Left cardiac atrium (tissue), 4 donors: ENCODE measurements at regions not wholly inside any gene's neighbourhood (a gene's known extent, or its start where the extent isn't known, plus 50 kb on each side); places are given as distances from the start of the nearest gene placed in this dataset.

Experiments
- ATAC-seq, 2 donors: fragments of 200-7000 bp; cut with Tn5 transposase; one replicate each; pipeline ENCODE4 v1.9.1; 2020; ENCODE audit warnings: mild to moderate bottlenecking in 2 of 2, moderate library complexity in 2 of 2
- DNase-seq: peaks from one replicate; pipeline ENCODE4 v3.0.0-alpha.2; 2020
- intact Hi-C, 2 donors: fragments of 100-400 bp; cut with DNase I; formaldehyde crosslinking; loops; one replicate each; pipeline versions ENCODE4 v1.14.1 to v1.15.1; 2022 to 2023
- donor health status: DM: no; HTN: yes; CAD: no.
- donor health status: DM: no; HTN: yes; CAD: no; lungs with severe emphysema.
- donor health status: DM: yes; HTN: yes; CAD: no.
- donor health status: Dilated cardiomyopathy.

DNA sequence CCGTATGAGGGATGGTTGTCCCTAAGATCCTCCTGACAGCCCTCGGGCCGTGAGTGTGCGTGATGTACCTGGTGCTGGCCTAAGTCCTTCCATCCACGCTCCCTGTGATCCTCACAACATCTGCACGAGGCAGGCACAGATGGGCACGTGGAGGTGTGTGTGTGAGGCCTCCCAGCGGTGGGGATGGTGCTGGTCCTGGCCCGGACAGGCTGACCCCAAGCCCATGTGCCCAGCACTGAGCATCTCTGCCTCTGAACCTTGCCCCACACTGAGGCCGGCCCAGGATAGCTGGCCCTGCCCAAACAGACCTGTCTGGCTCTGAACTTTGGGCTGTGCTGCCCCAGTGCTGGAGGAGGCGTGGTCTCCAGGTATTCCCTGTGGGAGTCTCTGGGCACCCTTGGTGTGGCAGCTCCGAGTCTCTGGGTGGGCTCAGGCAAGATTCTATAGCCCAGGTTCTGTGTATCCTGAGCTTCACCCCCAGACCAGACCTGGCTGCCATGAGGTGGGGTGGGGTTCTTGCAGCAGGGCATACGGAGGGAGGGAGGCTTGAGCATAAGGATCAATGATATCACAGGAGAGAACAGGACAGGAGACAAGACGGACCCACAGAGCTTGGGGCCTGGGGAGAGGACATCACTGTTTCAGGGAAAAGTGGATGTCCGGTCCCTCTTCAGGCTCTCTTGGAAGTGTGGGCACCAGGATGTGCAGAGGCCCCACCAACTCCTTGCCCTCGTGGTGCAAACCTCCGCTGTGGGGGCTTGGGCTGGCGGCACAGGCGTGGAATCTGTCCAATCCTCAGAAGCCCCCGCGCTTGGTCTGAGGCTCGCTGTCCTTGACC lies 881.8 kb downstream of the BRD1 start:
- DNase-seq (no peak), ATAC-seq (no peak)
- intact Hi-C loops: loop anchor here in 1 of 2 donors (10.0 kb wide), 1 partner anchor 79 kb away; no protein-coding TSS in a partner anchor

DNA sequence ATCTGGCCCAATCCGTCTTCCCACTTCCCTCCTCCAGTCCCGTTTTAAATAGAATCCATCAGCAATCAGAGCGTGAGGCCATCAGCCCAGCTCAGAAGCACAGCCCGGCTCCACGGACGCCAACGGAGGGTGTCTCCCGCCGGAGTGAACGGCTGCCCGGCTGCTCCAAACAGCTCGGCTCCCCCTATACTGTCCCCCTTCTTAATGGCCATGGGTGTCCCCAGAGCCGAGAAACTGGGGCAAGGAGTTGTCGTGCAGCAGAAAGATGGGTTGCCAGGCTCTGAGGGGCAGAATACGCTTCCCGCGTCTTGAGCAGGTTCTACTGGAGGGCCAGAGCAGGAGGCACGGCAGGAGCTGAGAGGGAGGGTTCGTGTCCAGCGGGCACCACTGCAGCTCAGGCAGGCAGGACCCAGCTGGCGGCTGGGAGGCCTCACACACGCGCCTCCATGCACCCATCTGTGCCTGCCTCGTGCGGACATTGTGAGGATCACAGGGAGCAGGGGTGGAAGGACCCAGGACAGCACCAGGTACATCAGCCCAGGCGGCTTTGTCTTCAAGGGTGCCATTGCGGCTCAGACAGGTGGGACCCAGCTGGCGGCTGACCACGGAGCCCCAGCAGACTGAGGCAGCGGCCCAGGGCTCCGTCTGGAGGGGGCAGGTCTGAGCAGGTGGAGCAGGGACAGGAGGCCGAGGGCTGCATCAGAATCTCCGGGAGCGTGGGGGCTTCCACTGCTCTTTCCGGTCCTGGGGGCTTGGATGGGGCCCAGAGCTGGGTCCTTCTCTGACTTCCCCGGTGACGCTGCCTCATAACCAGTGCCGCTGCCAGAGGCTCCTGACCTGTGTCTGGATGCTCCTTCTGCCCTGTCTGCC lies 882.7 kb downstream of the BRD1 start:
- no peak for DNase-seq
- intact Hi-C loops: loop anchor here in 1 of 2 donors (10.0 kb wide), 1 partner anchor 80 kb away; no protein-coding TSS in a partner anchor

DNA sequence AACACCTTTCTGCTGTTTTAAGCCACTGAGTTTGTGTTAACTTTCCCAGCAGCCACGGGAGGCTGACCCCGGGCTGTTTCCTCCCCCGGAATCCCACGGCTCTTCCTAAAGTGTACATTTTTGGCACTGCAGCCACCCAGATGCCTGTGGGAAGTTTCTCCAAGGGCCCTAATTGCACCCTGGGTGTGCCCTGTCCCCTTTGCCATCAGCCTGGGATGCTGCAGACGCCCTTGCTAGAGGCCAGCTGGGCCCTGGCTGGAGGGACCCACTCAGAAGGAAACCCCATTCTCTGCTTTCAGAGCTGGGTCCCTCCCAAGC lies 883.3 kb downstream of the BRD1 start:
- DNase-seq (no peak), ATAC-seq (no peak)
- intact Hi-C loops: loop anchor here in 1 of 2 donors (10.0 kb wide), 1 partner anchor 80 kb away; no protein-coding TSS in a partner anchor

More for the DNA sequence above, 882.7 kb downstream of the BRD1 start:
- no peak for ATAC-seq

DNA sequence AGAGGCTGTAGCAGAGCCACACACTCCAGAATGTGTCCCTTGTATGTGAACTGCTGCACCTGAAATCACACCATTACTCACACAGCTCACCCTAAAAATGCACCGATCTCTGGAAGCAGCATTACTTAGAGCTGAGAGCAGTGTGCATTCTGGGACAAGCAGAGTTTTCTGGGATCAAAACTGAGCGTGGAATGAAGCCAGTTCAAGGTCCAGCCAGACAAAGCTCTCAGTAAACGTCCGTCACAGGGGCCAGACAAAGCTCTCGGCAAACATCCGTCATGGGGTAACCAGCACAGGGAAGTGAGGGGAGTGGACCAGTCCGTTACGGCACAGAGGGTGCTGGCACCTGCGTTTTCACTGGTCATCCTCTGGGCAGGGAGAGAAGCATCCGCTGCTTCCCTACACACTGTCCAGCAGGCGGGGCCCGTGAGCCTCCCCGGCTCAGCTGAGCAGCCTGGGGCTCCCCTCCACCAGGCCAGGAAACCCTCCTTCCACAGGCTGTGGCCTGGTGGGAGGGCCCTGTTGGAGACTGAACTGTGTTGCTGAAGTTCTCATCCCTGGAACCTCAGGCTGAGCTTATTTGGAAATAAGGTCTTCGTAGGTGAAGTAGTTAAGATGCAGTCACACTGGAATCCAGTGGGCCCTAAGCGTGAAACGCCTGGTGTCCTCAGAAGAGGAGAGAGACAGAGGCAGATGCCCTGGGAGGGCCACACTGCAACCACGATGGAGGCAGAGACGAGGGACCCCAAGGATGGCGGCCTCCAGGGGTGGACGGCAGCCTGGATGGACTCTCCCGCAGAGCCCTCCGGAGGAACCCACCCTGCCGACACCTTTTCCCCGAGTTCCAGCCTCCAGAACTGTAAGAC lies 883.9 kb downstream of the BRD1 start:
- intact Hi-C loops: loop anchor here in 1 of 2 donors (10.0 kb wide), 1 partner anchor 81 kb away; no protein-coding TSS in a partner anchor
- DNase-seq: peak; percentile 51
- peak in 1 of 2 donors; percentile 62 for ATAC-seq

DNA sequence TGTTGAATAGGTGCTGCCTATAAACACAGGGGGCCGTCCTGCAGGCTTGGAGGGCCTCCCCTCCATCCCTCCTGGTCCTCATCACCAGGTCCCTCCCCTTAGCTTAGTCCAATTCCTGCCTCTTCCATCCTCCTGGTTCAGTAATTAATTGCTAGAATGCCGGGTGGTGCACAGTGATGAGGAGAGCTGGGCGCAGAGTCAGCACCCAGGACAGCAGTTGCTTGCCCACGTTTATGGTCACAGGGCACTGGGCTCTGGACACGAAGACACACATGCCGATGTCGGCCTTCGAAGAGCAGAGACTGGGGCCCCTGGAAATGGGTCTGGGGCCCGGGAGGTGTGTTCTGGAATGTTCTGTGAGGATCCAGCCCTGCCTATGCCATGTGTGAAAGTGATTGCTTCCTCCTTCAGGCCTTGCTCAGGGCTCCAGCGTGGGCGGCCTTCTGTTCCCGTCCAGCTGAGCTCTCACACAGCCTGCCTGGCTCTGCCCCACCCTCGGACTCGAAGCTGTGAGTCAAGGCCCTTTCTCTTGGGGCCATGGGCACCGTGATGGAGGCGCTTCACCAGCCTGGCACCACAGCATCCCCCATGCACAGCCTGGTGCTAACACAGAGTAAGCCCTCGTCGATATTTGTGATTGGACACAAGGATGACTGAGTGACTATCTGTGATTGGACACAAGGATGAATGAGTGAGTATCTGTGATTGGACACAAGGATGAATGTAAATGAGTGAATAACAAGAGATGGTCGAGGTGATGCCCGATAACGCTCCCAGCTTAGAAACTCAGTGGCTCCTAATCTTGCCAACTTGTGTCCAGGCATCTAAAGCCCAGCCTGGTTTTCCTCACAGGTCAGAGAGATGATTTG lies 884.7 kb downstream of the BRD1 start:
- intact Hi-C loops: loop anchor here in 1 of 2 donors (10.0 kb wide), 1 partner anchor 82 kb away; no protein-coding TSS in a partner anchor
- ATAC-seq: no peak
- DNase-seq: no peak

DNA sequence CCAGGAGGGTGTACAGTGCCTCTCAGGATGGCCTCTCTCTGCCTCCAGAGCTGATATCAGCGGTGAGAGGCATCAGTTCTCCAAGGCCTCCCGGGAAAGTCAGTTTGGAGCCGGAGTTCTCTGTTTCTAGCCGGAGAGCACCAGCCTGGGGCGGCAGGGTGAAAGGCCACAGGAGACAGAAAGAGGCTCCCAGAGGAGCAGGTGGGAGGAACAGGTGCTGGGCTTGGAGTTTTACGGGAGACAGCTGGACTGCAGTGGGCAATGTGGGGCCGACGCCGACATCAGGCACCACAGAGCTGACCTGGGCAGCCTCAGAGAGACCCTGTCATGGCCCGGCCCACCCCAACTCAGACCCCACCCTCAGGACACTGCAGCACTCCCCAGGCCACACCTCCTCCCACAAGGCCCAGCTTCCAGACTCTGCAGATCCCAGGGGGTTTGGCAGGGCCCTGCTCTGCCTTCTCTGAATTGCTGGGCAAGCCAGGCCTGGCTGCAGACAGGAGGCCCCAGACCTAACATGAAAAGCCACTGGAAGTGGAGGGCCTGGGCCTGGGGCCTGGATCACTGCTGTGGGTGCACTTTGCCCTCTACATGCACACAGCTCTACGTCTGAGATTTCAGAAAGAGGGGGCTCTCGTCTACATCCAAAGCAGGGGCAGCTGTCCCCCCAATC lies 885.6 kb downstream of the BRD1 start:
- intact Hi-C loops: loop anchor here in 1 of 2 donors (10.0 kb wide), 1 partner anchor 83 kb away; no protein-coding TSS in a partner anchor
- no peak for DNase-seq
- no peak for ATAC-seq

DNA sequence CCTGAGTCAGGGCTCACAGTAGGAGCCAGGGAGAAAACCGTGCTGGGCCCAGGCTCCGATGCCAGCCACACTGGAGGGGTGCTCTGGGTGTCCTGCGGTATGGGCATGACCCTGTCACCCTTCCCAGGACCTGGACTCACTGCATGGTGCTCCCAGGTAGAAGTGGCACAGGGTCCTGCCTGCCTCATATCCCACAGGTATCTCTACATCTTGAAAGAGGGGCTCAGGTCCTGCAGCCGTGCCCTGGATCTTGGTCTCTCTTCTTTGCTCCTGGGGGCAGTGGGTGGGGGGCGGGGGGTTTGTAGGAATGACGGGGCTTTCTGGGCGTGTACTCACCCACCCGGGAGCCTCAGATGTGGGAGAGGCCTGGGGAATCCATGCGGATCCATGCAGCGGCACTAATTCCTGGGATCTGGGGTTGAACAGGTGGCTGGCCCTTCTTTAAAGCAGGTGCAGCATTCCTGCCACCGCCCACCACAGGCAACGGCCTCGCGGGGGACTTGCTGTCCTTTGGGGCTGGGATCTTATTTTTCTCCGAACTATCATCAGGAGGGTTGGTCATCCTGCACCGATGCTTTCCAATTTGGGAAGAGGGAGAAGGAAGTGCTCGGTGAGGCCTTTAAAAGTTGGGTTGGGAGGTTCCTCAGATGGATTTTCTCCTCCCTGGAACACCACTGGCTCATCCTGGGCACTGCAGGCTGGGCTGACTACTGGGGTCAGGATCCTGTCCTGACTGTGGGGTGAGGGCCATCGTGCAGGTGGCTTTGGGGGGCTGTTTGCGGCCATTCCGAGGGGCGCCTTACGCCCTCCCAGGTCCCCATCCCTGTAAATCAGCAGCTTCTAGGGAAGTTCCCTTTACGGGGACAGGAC lies 886.4 kb downstream of the BRD1 start:
- intact Hi-C loops: loop anchor here in 1 of 2 donors (10.0 kb wide), 1 partner anchor 84 kb away; no protein-coding TSS in a partner anchor
- DNase-seq: no peak
- no peak for ATAC-seq

DNA sequence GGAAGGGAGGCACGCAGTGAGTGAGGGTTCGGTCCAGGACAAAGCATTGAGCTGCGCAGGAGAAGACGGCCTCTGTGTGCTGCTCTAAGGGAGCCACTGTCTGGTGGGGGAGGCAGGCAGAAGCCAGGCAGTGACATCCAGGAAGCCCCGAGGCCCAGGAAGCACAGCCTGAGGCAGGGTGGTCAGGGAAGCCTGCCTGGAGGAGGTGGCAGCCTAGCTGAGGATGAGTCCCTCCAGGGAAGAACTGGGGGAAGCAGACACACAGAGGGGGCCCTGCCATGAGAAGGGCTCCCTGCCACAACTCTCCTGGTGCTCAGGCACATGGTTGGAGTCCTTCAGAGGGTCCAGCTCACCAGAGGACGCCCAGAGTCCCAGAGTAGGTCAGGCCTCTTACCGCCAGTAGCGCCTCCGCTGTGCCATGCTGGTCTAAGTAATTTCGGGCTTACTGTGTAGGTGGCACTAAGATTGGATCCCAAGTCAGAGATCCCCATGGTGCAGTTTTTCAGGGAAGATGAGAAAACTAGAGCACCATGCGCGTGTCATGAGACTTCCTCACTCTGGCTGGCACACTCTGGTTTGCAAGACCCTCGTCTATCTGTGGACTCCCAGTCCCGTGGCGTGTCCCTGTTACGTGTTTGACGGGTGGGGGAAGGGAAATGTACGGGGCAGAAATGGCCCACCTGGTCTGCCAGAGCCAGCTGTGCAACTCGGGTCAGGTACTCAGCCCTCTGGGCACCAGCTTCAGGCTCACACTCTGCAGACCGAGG lies 887.2 kb downstream of the BRD1 start:
- intact Hi-C loops: loop anchor here in 1 of 2 donors (10.0 kb wide), 1 partner anchor 84 kb away; no protein-coding TSS in a partner anchor
- ATAC-seq (no peak), DNase-seq (no peak)

DNA sequence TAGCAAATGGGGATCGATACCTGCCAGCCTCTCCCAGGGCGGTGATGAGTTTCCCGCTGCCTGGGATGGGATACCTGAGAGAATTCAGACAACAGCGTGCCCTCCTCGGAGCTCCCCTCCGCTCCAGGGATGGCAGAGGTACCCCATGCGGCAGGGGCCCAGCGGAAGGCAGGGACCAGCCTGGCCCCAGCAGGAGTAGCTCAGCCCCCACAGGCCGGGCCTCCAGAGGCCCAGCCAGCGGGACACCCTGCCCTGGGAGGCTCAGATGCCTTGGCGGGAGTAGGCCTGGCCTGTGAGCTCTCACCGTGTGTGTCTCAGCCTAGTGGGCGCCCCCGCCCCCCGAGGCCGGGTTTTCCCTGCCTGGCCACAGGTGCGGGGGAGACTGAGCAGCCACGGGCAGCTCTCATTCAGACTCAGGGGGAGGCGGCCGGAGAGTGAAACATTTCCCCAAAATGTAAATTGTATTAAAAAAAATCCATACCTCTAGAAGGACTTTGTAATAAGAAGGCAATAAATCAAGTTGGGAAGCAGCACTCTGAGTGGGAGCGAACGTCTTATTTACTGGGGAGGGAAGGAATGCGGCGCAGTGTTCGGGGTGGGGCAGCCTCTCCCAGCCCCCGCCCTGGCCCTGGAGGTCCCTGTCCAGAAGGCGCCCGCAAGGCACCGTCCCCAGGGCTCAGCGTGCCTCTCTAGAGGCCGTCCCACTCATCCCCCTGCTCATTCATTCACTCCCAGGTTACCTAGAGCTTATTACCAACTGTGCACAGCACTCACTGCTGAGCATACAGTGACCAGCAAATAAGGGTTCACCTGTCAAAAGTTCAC lies 888.0 kb downstream of the BRD1 start:
- ATAC-seq (no peak), DNase-seq (no peak)
- intact Hi-C loops: loop anchor here in 1 of 2 donors (10.0 kb wide), 1 partner anchor 85 kb away; no protein-coding TSS in a partner anchor

DNA sequence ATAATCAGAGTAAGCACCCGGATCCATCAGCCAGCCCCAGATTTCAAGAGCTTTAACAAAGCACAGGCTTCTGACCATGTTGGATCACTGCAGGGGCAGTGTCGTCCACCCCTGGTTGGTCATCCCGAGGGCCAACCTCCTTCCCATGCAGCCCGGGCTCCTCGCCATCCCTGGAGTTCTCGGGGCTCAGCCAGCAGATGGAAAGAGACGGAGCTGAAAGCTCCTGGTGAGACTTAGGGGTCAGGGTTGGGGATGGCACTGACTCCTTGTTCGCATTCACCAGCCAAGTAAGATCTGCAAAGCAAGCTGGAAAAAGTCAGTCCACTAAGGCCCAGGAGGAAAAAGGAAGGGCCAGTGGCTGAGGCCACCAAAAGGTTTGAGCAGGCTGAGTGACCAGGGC lies 888.9 kb downstream of the BRD1 start:
- ATAC-seq (no peak), DNase-seq (no peak)
- intact Hi-C loops: no loop called here

DNA sequence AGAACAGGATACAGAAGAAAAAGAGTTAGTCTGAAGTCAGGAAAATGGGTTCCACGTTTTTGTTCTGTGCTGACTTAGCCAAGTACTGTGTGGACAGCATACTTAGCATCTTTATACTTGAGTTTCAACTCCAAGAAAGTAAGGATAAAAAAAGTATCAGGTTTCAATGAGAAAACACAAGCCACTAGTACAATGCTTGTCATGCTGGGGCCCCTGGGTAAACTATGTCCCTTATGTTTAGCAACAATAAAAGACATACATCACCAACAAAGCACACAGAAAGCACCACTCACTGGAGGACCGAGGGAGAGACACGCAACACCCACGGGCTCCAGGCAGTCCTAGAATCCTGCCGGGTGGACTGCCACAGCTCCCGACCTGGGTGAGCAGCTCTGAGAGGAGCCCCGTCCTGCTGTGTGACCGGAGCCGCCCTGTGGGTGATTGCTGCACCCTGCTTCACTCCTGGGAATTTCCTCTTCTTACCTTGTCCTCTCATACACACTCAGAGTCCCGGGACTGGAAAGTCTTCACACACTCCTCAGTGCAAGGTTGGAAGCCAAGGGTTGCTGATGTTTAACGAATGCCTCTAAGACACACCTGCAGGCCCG lies 890.5 kb downstream of the BRD1 start:
- DNase-seq (no peak), ATAC-seq (no peak)
- intact Hi-C loops: no loop called here

DNA sequence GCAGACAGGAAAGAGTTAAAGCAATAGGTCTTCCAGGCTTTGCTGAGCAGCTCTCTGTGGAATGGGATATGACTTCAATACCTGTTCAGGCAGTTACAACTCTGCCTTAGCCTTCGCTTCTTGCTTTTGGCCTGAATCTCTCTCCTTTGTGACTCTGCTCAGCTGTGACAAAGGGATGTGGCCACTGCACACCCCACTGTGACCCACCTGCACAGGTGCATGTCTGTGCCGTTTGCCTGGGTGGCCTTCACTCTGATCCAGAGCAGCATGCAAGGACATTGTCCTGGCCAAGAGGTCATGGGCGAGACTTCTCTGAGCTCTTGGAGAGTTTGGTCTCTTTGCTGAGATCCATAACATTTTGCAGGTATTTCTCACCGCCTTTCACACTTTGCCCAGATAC lies 891.3 kb downstream of the BRD1 start:
- ATAC-seq: no peak
- intact Hi-C loops: no loop called here
- no peak for DNase-seq

DNA sequence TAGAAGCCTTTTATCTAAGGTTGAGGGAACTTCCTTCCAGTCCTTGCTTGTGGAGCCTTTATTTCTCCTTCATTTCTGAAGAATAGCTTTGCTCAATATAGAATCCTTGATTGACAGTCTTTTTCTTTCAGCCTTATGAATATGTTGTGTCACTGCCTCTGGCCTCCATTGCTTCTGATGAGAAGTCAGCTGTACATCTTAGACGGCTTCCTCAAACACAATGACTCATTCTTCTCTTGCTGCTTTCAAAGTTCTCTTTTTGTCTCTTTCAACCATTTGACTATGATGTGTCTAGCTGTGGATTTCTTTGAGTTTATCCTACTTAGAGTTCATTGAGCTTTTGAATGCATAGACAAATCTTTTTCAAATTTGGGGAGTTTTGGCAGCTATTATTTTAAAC lies 893.2 kb downstream of the BRD1 start:
- DNase-seq (no peak), ATAC-seq (no peak)
- intact Hi-C loops: no loop called here

DNA sequence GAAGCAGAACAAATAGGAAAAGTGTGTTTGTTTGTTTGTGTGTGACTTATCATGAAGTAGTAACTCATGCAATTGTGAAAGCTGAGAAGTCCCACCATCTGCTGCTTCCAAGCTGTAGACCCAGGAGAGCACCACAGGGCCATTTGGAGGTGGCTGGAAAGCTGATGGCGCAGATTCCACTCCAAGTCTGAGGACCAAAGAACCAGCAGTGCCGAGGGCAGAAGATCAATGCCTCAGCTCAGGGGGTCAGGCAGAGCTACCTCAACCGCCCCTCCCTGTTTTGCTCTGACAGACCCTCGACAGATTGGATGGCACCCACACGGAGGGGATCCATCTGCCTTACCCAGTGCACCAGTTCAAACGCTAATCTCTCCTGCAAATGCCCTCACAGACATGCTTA lies 896.2 kb downstream of the BRD1 start:
- no peak for DNase-seq
- ATAC-seq: no peak
- intact Hi-C loops: no loop called here
